GM19240 (cell line): ENCODE measurements at regions not wholly inside any gene's neighbourhood (a gene's known extent, or its start where the extent isn't known, plus 50 kb on each side); places are given as distances from the start of the nearest gene placed in this dataset.
"Not testable (repeated sequence)": the region's sequence is repeated elsewhere in the genome, so short reads cannot be mapped to it uniquely, and the experiment has no call there.

Experiments used
- DNase-seq: peaks from one replicate; pipeline ENCODE4 v3.0.0; 2011; ENCODE audit warnings: low spot score; ENCODE audit not compliant: insufficient read length

DNA sequence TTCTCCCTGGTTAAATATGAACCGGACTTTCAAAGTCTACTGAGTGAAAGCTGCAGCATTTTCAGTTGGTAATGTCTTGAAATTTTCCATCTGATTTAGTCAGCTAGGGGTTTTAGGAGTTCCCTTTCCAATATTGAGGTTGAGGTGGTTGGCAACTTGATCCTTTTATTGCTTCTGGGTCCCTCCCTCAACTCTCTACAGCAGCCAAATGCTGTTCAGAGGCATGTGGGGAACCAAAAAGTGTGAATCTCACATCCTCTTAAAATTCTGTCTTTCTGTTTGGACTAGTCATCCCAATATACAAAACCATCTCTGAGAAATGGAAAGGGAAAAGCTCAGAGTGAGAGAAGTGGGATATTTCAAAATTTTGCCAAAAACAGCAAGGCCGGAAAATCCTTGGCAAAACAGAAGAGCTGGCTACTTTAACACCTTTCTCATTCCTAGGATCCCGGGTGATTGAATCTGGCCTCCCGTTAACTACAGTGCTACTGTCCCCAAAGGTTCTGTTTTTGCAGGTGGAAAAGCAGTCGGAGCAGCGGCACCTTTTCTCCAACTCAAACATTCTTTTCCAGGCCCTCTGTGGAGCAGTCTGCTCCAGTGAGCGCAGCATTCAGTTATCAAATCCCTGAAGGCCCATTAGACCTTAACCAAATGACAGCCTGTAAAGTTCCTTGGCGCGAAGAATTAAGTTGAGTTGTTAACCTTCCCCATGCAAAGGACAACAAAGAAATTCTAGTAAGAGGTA lies 345.9 kb upstream of the NUDT12 start:
- no peak for DNase-seq

GRCh38 chr5:103907001-103907400 lies 344.4 kb upstream of the NUDT12 start:
- DNase-seq, result no peak

GRCh38 chr5:103904651-103905050 lies 342.1 kb upstream of the NUDT12 start:
- DNase-seq, result no peak

GRCh38 chr5:103902893-103903292 lies 340.3 kb upstream of the NUDT12 start:
- DNase-seq, result no peak

DNA sequence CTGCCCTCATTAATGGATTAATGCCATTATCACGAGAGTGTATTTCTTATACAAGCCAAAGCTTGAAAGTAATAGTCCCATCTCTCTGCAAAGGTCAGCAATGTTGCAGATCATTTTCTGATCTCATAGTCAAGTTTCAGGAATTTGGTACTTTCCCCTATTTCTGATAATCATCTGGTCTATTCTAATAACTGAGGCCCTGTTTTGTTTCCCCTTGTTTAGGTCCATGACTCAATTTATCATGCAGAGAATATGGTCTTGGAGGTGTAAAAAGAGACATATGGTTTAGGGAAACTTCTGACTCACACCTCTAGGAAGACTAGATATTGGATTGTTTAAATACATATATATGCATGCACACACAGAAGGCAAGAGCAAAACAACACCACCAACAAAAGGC lies 339.3 kb upstream of the NUDT12 start:
- no peak for DNase-seq

DNA sequence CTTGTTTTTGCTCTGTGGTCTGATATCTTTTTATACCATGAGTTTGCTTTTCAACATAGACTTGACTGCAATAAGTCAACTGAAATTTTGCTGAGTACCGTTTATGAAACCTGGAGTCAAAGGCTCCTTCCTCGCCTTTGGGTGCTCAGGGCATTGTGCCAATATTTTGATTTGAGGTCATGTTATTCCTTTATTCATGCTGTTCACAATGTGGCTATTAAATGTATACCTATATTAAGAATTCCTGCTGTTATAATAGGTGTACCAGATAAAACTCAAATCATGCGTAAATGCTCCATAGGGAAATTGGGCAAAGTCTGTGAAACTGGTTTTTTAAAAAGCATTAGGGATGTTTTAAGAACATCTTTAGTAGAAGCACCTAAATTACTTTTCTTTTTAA lies 334.0 kb upstream of the NUDT12 start:
- DNase-seq, result no peak

DNA sequence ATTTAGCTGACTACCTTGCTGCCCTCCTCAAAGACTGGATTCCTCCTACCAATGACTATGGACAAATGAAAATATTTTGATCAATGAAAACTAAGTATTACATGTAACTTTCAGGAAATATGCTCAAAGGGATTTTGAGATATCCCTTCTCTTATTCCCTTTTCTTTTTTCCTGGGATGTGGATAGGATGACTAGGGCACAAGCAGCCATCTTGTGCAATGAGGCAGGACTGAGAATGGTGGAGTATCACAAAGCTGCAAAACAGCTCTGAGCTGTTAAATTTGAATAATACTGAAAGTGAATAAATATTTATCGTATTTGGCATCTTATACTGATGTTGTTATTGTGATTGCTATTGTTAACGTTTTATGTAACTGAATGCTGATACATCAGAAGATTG lies 333.1 kb upstream of the NUDT12 start:
- no peak for DNase-seq

DNA sequence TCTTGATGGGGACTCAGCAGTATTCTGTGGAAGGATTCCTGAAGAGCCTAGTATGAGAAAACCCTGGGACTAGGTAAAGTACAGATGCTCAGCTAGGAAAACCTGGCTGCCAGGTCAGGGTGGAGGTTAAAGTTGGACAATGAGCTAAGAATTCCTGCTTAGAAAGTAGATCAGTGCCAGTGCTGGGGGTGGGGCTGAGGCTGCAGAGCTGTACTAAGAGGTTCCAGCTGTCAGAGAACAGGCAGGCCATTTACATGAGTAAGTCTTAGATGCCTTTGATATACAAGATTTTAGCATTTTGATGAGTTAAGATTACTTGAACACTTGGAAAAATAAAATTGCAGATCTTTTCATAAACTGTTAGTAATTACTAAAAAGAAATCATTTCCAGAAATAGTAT lies 332.3 kb upstream of the NUDT12 start:
- DNase-seq, result no peak

DNA sequence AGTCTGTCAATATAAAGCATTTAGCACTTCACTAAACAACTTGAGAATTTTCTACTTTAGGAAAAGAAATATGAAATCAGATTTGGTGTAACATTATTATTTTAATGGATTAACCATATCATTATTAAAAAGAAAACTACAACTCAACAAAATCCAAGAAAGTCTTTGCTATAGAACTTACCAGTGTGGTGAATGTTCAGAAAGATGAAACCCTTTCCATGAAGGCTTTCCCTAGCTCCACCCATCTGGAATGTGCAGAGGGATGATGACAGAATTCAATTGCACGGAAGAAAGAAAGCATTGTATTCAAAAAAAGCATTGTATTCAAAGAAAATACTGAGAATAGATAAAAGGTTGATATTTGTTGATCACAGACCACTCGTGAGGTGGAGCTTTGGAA lies 328.6 kb upstream of the NUDT12 start:
- DNase-seq, result no peak

DNA sequence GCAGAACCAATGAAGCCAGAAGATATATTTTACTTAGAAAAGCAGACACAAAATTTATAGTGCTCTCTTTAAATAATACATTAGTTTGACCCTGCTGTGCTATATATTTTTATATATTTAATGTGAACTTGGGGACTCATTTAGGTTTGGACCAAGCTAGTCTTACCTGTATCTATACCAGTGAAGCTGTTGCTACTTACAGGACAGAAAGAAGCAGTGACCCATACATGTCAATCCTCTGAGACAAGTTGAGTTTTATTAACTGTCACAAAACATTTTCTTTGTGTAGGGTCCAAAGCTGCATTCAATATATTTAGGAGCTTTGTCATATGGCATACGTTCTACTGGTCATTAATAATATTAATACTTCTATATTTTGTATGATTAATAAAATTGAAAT lies 327.7 kb upstream of the NUDT12 start:
- DNase-seq, result no peak

DNA sequence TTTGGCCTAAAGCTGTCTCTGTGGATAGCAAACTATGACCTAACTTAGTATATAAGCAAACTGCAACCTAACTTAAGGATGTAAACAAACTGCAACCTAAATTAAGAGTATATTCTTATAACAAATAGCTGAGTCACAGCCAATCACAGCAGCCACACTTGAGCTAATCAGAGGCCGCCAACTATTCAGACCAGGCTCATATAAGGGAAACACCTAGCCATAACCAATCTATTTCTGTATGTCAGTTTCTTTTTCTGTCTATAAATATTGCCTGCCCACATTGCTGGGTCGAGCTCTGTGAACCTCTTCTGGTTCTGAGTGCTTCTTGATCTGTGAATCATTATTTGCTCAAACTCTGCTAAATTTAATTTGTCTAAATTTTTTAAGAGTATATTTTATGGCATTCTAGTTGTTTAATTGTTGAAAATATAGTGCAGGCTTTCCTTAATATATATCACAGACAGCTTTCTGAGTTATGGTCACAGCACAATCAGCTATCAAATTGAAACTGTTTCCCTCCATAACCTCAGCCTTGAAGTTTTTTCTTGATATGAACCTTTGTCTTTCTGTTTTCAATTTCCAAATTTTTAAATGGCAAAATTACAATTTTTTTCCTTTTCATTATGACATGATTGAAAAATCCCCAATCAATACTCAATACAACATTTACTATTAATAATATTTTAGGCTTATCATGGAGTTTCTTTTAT lies 327.1 kb upstream of the NUDT12 start:
- DNase-seq, result no peak

GRCh38 chr5:103886826-103887225 lies 324.2 kb upstream of the NUDT12 start:
- no peak for DNase-seq

DNA sequence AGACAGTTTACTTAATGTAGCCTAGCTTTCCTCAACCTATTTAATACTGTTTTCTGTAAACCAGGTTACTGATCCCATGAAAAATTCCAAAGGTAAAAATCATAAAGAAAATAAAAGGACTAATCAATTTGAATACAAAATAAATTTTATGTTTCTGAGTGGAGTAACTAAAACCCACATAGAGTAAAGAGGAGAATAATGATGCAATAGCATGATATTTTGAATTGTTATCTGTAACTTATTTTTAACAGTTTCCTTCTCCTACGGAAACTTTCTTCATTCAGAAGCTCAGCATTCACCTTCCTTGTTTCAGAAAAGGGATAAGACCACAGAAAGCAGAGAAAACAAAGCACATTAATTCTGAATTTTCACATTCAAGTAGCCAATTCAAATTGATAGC lies 320.6 kb upstream of the NUDT12 start:
- DNase-seq, result no peak

GRCh38 chr5:103881560-103881959 lies 319.0 kb upstream of the NUDT12 start:
- no peak for DNase-seq

- no peak for DNase-seq
These were observed 305.4 kb upstream of the NUDT12 start for GRCh38 chr5:103867857-103868598.

DNA sequence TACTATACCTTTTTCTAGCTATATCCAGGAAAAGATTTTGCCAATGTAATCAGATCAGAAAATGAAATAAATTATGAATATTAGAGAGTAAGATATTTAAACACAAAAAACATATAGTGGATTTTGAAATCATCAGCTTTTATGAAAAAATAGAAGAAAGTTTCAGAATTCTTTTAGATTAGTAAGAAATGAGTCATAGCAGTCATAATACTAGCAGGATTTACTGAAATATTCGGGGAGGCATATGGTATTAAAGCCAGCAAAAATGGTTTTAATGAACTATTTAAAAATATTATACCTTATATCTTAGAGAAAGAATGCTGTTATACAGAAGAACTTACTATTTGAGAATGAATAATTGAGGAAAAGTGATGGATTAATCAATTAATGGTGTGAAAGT lies 303.6 kb upstream of the NUDT12 start:
- DNase-seq, result no peak

GRCh38 chr5:103862398-103862797 lies 299.8 kb upstream of the NUDT12 start:
- DNase-seq, result no peak

- DNase-seq, result no peak
These were observed 297.7 kb upstream of the NUDT12 start for GRCh38 chr5:103860327-103860726.

DNA sequence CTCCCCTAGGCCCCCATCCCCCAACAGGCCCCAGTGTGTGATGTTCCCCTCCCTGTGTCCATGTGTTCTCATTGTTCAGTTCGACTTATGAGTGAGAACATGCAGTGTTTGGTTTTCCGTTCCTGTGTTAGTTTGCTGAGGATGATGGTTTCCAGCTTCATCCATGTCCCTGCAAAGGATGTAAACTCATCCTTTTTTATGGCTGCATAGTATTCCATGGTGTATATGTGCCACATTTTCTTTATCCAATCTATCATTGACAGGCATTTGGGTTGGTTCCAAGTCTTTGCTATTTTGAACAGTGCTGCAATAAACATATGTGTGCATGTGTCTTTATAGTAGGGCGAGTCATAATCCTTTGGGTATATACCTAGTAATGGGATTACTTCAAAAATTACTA lies 295.8 kb upstream of the NUDT12 start:
- DNase-seq, result not testable (repeated sequence)

DNA sequence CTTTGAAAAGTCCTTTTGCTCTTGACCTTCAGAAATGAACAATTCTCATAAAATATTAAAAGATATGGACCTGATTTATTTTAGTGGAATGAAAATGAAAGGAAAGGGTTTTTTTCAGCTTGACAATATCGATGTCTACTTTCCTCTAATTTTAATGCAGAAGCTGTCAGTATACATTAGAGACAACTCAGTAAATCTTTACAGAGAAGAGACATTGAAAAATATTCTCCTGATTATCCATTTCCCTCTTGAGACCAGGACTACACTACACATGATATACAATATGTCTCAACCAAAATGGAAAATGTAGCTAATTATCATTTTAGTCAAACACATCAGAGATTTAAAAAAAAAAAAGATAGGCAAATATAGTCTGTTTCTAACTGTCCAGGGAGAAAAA lies 288.5 kb upstream of the NUDT12 start:
- no peak for DNase-seq

DNA sequence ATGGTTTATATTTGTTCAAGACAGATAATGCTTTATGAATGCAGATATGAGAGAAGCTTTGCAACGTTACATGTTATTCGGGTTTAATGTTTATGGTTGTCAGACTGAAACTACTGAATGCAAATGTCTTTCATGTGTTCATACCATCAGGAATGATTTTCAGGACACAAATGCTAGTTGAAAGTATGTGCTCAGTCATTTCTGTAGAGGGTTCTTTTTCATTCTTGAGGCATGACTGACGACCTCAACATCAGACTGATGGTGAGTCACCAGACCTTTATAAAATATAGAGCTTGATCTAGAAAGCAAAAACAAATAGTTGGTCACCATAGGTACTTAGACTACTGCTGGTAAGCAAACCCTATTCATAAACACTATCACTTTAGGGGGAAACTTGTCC lies 287.3 kb upstream of the NUDT12 start:
- no peak for DNase-seq

DNA sequence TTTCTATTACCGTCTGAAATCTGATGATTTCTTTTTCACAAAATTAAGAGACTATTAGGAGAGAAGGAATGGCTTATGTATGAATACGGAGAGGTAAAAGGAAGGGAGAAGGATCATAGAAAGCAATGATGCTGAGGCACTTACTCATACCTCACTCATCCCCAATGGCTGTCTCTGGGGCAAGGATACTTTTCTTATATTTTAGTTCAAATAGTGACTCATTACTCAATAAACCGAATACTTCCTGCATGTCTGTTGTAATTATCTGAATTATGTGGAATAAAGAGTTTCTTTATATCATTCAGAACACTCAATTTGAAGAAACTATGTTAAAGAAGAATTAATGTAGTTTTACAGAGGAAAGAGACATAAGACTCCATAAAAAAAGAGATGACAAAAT lies 284.5 kb upstream of the NUDT12 start:
- no peak for DNase-seq

DNA sequence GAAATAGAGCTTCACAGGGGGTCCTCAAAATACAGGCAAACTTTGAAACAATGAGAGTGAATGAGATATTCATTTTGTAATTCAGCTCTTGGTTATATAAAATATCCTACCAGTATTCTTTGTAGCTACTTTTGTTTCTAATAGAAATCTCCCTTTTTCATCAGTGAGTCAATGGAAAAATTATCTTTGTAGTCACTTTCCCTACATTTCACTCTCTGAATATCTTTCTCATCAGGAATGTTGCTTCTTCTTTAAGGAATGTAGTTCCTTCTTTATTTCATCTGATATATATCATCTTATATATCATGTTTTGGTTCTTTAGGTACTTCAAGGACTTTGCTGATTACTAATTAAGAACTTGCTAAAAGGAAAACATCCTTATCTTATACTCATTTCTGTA lies 280.3 kb upstream of the NUDT12 start:
- DNase-seq, result no peak
